ENCODE measurements at regions not wholly inside any gene's neighbourhood (a gene's known extent, or its start where the extent isn't known, plus 50 kb on each side); places are given as distances from the start of the nearest gene placed in this dataset.

GRCh38 chr6:142545147-142545546 lies 243.3 kb downstream of the ADGRG6 start:
- no peaks in the 10 kb centered on the region for H3K36me3 ChIP-seq
- H3K4me1 ChIP-seq (ENCODE audit: low read depth), result no peaks in the 10 kb centered on the region
- no peak overlapping the region for H3K4me3 ChIP-seq
- no peak for DNase-seq (ENCODE audit: low read depth in 1 of 2, low spot score in 1 of 2)
- no peaks in the 10 kb centered on the region for H3K9me3 ChIP-seq (ENCODE audit: low read depth)
- H3K27me3 ChIP-seq, result no peaks in the 10 kb centered on the region
- no peak overlapping the region for H3K27ac ChIP-seq
- TF ChIP-seq CTCF (IDR thresholded peaks at IDR 0.05; ENCODE audit: low read depth, low read length), result no peak

GRCh38 chr6:142548566-142548965 lies 246.8 kb downstream of the ADGRG6 start:
- H3K9me3 ChIP-seq (ENCODE audit: low read depth), result peaks cover 3% of the 10 kb centered on the region
- no peak overlapping the region for H3K27ac ChIP-seq
- TF ChIP-seq CTCF (IDR thresholded peaks at IDR 0.05; ENCODE audit: low read depth, low read length), result no peak
- H3K27me3 ChIP-seq, result no peaks in the 10 kb centered on the region
- no peaks in the 10 kb centered on the region for H3K4me1 ChIP-seq (ENCODE audit: low read depth)
- DNase-seq (ENCODE audit: low read depth in 1 of 2, low spot score in 1 of 2), result no peak
- H3K36me3 ChIP-seq, result no peaks in the 10 kb centered on the region
- H3K4me3 ChIP-seq, result no peak overlapping the region

- Histone ChIP-seq H3K4me3 (no peak overlapping the region), H3K27ac (no peak overlapping the region), H3K4me1 (ENCODE audit: low read depth) (no peaks in the 10 kb centered on the region), H3K9me3 (ENCODE audit: low read depth) (peaks cover 3% of the 10 kb centered on the region), H3K36me3 (no peaks in the 10 kb centered on the region), H3K27me3 (no peaks in the 10 kb centered on the region)
- no peak for DNase-seq (ENCODE audit: low read depth in 1 of 2, low spot score in 1 of 2)
- no peak for TF ChIP-seq CTCF (IDR thresholded peaks at IDR 0.05; ENCODE audit: low read depth, low read length)
Measured at GRCh38 chr6:142550310-142551063, 248.7 kb downstream of the ADGRG6 start.

- Histone ChIP-seq H3K4me3 (no peak overlapping the region), H3K9me3 (ENCODE audit: low read depth) (peaks cover 3% of the 10 kb centered on the region), H3K27ac (no peak overlapping the region), H3K27me3 (no peaks in the 10 kb centered on the region), H3K4me1 (ENCODE audit: low read depth) (no peaks in the 10 kb centered on the region), H3K36me3 (no peaks in the 10 kb centered on the region)
- DNase-seq (ENCODE audit: low read depth in 1 of 2, low spot score in 1 of 2), result no peak
- no peak for TF ChIP-seq CTCF (IDR thresholded peaks at IDR 0.05; ENCODE audit: low read depth, low read length)
Measured at GRCh38 chr6:142551274-142551811, 249.5 kb downstream of the ADGRG6 start.

- no peaks in the 10 kb centered on the region for H3K27me3 ChIP-seq
- H3K9me3 ChIP-seq (ENCODE audit: low read depth), result no peaks in the 10 kb centered on the region
- H3K36me3 ChIP-seq, result no peaks in the 10 kb centered on the region
- DNase-seq (ENCODE audit: low read depth in 1 of 2, low spot score in 1 of 2), result no peak
- no peak overlapping the region for H3K27ac ChIP-seq
- H3K4me3 ChIP-seq, result no peak overlapping the region
- peaks cover 3% of the 10 kb centered on the region for H3K4me1 ChIP-seq (ENCODE audit: low read depth)
- no peak for TF ChIP-seq CTCF (IDR thresholded peaks at IDR 0.05; ENCODE audit: low read depth, low read length)
Measured at GRCh38 chr6:142558786-142559185, 257.0 kb downstream of the ADGRG6 start.

Data from cardiac muscle cell (in vitro differentiated cells and primary cell).